ENCODE measurements at regions not wholly inside any gene's neighbourhood (a gene's known extent, or its start where the extent isn't known, plus 50 kb on each side); places are given as distances from the start of the nearest gene placed in this dataset.

DNA sequence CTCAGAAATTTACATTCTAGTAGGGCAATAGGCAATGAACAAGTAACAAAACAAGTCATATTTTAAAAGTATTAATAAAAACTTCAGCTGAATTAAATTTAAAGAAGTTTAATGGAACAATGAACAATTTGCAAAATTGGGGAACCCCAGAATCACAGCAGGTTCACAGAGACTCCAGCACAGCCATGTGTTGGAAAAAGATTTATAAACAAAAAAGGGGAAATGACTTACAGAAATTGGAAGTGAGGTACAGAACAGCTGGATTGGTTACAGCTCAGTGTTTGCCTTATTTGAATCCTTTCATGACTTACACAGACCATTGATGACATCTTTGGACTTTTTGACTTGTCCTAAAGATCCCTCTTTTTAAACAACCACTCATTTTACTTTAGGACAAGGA is 179.9 kb upstream of the SCN7A start:
- H3K4me3 Mint-ChIP-seq (ENCODE audit: unreplicated experiment) = no peak overlapping the region
- H3K27ac Mint-ChIP-seq (ENCODE audit: unreplicated experiment) = no peak overlapping the region
- TF ChIP-seq, protein P1, sequence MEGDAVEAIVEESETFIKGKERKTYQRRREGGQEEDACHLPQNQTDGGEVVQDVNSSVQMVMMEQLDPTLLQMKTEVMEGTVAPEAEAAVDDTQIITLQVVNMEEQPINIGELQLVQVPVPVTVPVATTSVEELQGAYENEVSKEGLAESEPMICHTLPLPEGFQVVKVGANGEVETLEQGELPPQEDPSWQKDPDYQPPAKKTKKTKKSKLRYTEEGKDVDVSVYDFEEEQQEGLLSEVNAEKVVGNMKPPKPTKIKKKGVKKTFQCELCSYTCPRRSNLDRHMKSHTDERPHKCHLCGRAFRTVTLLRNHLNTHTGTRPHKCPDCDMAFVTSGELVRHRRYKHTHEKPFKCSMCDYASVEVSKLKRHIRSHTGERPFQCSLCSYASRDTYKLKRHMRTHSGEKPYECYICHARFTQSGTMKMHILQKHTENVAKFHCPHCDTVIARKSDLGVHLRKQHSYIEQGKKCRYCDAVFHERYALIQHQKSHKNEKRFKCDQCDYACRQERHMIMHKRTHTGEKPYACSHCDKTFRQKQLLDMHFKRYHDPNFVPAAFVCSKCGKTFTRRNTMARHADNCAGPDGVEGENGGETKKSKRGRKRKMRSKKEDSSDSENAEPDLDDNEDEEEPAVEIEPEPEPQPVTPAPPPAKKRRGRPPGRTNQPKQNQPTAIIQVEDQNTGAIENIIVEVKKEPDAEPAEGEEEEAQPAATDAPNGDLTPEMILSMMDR (IDR thresholded peaks at IDR 0.05) = no peak
- no peaks in the 10 kb centered on the region for H3K36me3 Mint-ChIP-seq (ENCODE audit: unreplicated experiment)
- H3K4me1 Mint-ChIP-seq (ENCODE audit: unreplicated experiment) = no peaks in the 10 kb centered on the region
- H3K27me3 Mint-ChIP-seq (ENCODE audit: unreplicated experiment) = peaks cover 13% of the 10 kb centered on the region
- H3K9me3 Mint-ChIP-seq (ENCODE audit: unreplicated experiment) = no peaks in the 10 kb centered on the region
- DNase-seq (ENCODE audit: extremely low spot score, unreplicated experiment) = no peak

DNA sequence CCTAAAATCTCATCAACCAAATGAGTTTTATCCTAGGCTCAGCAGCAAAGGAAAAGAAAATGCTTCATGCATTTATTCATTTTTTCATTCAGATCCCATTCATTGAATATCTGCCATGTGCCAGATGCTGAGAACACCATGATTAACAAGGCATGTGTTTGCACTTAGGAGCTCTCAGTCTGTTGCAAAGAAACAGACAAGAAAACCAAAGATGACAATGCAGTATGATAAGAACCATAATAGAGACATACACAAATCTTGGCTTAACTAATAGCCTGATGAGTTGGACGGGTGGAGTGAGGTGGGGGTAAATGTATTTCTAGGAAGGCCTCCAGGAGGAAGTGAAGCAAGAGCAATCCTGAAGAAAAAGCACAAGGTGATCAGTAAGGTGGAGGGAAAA is 177.8 kb upstream of the SCN7A start:
- DNase-seq (ENCODE audit: extremely low spot score, unreplicated experiment) = no peak
- TF ChIP-seq, protein P1 (IDR thresholded peaks at IDR 0.05) = no peak
- peaks cover 21% of the 10 kb centered on the region for H3K27me3 Mint-ChIP-seq (ENCODE audit: unreplicated experiment)

GRCh38 chr2:166671235-166671634 is 177.2 kb upstream of the SCN7A start:
- TF ChIP-seq, protein P1 (IDR thresholded peaks at IDR 0.05) = no peak

More for the DNA sequence above, 177.8 kb upstream of the SCN7A start:
- Mint-ChIP-seq H3K9me3 (ENCODE audit: unreplicated experiment) (no peaks in the 10 kb centered on the region), H3K36me3 (ENCODE audit: unreplicated experiment) (no peaks in the 10 kb centered on the region), H3K4me1 (ENCODE audit: unreplicated experiment) (no peaks in the 10 kb centered on the region), H3K4me3 (ENCODE audit: unreplicated experiment) (no peak overlapping the region), H3K27ac (ENCODE audit: unreplicated experiment) (no peak overlapping the region)

DNA sequence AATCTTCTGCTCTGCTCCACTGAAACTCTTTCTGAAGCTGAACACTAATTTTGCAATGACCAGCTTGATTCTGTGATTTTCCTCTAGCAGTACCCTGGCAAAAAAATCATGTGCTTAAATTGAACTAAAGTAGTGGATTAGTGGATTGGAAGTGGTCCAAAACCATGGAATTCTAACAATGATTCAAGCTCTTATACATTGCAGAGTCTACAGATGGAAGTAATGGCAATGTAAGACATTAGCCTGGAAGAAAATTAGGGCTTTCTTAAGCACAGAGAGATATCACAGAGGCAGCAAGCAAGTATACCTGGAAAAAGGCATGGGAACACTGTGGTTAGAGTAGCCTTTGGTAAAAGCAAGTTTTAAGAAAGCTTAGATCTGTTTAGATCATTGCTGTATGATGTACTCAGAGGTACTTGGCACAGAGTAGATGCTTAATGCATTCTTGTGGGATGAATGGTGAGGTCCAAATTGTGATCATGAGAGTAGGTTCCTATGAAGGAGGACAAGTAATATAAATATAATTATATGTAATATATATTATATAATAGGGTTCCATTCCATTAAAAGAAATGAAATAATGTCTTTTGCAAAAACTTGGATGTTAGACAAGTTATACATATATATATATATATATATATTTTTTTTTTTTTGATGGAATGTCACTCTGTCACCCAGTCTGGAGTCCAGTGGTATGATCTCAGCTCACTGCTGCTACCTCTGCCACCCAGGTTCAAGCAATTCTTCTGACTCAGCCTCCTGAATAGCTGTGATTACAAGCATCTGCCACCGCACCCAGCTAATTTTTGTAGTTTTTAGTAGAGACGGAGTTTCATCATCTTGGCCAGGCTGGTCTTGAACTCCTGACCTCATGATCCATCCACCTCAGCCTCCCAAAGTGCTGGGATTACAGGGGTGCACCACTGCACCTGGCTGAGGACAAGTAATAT is 172.2 kb upstream of the SCN7A start:
- no peaks in the 10 kb centered on the region for H3K4me1 Mint-ChIP-seq (ENCODE audit: unreplicated experiment)
- H3K27ac Mint-ChIP-seq (ENCODE audit: unreplicated experiment) = no peak overlapping the region
- no peak overlapping the region for H3K4me3 Mint-ChIP-seq (ENCODE audit: unreplicated experiment)
- TF ChIP-seq, protein P1 (IDR thresholded peaks at IDR 0.05) = no peak
- DNase-seq (ENCODE audit: extremely low spot score, unreplicated experiment) = no peak
- H3K27me3 Mint-ChIP-seq (ENCODE audit: unreplicated experiment) = peaks cover 13% of the 10 kb centered on the region
- no peaks in the 10 kb centered on the region for H3K9me3 Mint-ChIP-seq (ENCODE audit: unreplicated experiment)
- H3K36me3 Mint-ChIP-seq (ENCODE audit: unreplicated experiment) = no peaks in the 10 kb centered on the region

More at GRCh38 chr2:166671235-166671634, 177.2 kb upstream of the SCN7A start:
- Mint-ChIP-seq H3K4me3 (ENCODE audit: unreplicated experiment) (no peak overlapping the region), H3K4me1 (ENCODE audit: unreplicated experiment) (no peaks in the 10 kb centered on the region), H3K27me3 (ENCODE audit: unreplicated experiment) (peaks cover 21% of the 10 kb centered on the region), H3K9me3 (ENCODE audit: unreplicated experiment) (no peaks in the 10 kb centered on the region), H3K36me3 (ENCODE audit: unreplicated experiment) (no peaks in the 10 kb centered on the region), H3K27ac (ENCODE audit: unreplicated experiment) (no peak overlapping the region)
- DNase-seq (ENCODE audit: extremely low spot score, unreplicated experiment) = no peak

DNA sequence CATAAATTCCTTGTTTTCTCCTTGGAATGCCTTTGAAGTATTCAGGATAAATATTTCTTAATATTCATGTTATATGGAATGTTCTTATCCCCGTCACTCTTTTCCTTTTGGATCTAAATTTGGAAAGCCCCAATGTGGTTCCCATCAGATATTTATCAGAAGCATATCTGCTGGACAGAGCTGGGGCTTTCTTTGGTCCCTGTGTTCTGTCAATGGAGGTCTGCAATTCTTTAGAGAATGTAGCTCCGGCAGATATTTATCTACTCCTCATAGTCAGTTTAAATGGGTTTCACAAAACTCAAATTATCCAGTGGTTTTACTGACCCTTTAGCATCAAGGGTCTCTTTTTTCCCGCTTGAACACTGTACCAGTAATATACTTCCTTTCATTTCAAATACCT is 167.8 kb upstream of the SCN7A start:
- H3K27ac Mint-ChIP-seq (ENCODE audit: unreplicated experiment) = no peak overlapping the region

More for the DNA sequence above, 167.8 kb upstream of the SCN7A start:
- no peak for DNase-seq (ENCODE audit: extremely low spot score, unreplicated experiment)
- H3K4me3 Mint-ChIP-seq (ENCODE audit: unreplicated experiment) = no peak overlapping the region
- TF ChIP-seq, protein P1 (IDR thresholded peaks at IDR 0.05) = no peak
- H3K4me1 Mint-ChIP-seq (ENCODE audit: unreplicated experiment) = no peaks in the 10 kb centered on the region
- H3K36me3 Mint-ChIP-seq (ENCODE audit: unreplicated experiment) = no peaks in the 10 kb centered on the region
- no peaks in the 10 kb centered on the region for H3K9me3 Mint-ChIP-seq (ENCODE audit: unreplicated experiment)
- peaks cover 6% of the 10 kb centered on the region for H3K27me3 Mint-ChIP-seq (ENCODE audit: unreplicated experiment)
